A549 (cell line): ENCODE measurements at regions not wholly inside any gene's neighbourhood (a gene's known extent, or its start where the extent isn't known, plus 50 kb on each side); places are given as distances from the start of the nearest gene placed in this dataset.

ENCODE experiments used
- EP300 ChIP-seq, 2 experiments: fragments of >200 bp; sonication (Bioruptor Twin); formaldehyde crosslinking; IDR thresholded peaks; 2 replicates in 1 of 2; 3 replicates in 1 of 2; pipeline ENCODE4 v1.6.1; 2016 to 2017
- ESRRA ChIP-seq: fragments of 150-350 bp; IDR thresholded peaks from 2 replicates; pipeline ENCODE4 v1.6.1; 2014; ENCODE audit warnings: mild to moderate bottlenecking, low read length, borderline replicate concordance
- JUNB ChIP-seq: fragments of >200 bp; sonication (Bioruptor Twin); formaldehyde crosslinking; IDR thresholded peaks from 2 replicates; pipeline ENCODE4 v1.6.1; 2016
- PBX3 ChIP-seq: IDR thresholded peaks from 2 replicates; pipeline ENCODE4 v1.6.1; 2012
- PHF8 ChIP-seq: fragments of 200-600 bp; sonication (generic); IDR thresholded peaks from 2 replicates; pipeline ENCODE4 v1.6.1; 2016; ENCODE audit warnings: low read depth, mild to moderate bottlenecking, antibody characterized with exemption, moderate library complexity, borderline replicate concordance
- POLR2A ChIP-seq: IDR thresholded peaks from 2 replicates; pipeline ENCODE4 v1.6.1; 2012; ENCODE audit warnings: mild to moderate bottlenecking, low read length
- RCOR1 ChIP-seq: fragments of 150-350 bp; IDR thresholded peaks from 2 replicates; pipeline ENCODE4 v1.6.1; 2014; ENCODE audit warnings: antibody characterized with exemption, low read length, low read depth
- RFX5 ChIP-seq: fragments of 450-650 bp; IDR thresholded peaks from 2 replicates; pipeline ENCODE4 v1.7.1; 2014; ENCODE audit warnings: antibody characterized with exemption, mild to moderate bottlenecking, moderate library complexity
- RNF2 ChIP-seq: fragments of 200-600 bp; sonication (generic); IDR thresholded peaks from 2 replicates; pipeline ENCODE4 v1.6.1; 2016; ENCODE audit warnings: low read depth, mild to moderate bottlenecking, antibody characterized with exemption, moderate library complexity, borderline replicate concordance
- TP53 ChIP-seq: fragments of 250-450 bp; sonication (Bioruptor Pico); IDR thresholded peaks from 2 replicates; pipeline ENCODE4 v1.5.0; 2021; ENCODE audit warnings: mild to moderate bottlenecking, moderate library complexity
- TF ChIP-seq, protein P1 (sequence below): fragments of 200-600 bp; sonication (generic); IDR thresholded peaks from 2 replicates; pipeline ENCODE4 v1.6.1; 2016; ENCODE audit warnings: antibody characterized with exemption, mild to moderate bottlenecking, moderate library complexity
- TF ChIP-seq, protein P2 (sequence below): fragments of >200 bp; sonication (Bioruptor Twin); formaldehyde crosslinking; IDR thresholded peaks from 3 replicates; pipeline ENCODE4 v1.5.1; 2016
- TF ChIP-seq, protein P3 (sequence below): IDR thresholded peaks from 2 replicates; pipeline ENCODE4 v1.6.1; 2012

DNA sequence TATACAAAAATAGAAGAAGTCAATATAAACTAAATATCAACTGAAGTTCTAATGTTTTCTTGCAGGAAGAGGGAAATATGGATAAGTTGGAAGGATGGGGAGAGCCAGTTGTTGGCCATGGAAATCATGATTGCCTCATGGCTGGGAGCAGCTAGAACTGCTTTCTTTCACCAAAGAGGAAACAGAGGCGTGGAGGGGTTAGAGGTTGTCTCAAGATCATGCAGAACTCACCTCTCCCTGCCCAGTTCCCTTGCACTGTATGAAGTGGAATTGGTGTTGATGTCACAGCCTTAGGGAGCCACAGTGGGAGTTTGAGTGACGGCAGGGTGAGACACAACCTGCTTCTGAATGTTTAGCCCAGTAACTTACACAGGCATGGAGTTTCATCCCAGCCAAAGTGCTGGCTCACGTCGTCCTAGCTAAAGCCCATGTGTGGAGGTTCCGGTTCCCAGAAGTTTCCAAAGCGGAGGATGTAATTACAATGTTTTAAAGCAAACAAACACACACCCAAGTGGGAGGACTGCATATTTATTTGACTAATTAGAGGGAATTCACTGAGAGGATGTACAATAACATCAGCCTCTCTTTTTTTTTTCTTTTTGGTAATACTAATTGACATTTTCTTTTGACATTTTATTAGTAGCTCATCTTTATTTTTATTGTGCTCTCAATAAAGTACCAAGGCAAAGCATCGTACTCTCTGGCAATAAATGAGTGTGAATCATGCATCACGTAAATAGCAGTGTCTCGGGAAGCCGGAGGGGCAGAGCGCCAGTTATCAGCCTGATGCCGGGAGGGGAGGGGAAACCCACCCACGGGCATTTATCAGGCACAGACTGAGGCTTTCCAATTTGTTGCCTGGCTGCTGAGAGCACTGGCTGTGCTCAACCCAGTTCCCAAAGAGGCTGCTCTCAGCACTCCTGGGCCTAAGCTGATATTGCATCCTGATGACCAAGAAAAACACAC is 118.7 kb upstream of the CDH5 start:
- TF ChIP-seq RFX5 (no peak), POLR2A (no peak), PHF8 (no peak), TP53 (no peak), PBX3 (no peak), JUNB (no peak), RCOR1 (no peak), ESRRA (no peak), RNF2 (no peak), EP300 (IDR thresholded peaks at IDR 0.05) (no peak)
- TF ChIP-seq, protein P1, sequence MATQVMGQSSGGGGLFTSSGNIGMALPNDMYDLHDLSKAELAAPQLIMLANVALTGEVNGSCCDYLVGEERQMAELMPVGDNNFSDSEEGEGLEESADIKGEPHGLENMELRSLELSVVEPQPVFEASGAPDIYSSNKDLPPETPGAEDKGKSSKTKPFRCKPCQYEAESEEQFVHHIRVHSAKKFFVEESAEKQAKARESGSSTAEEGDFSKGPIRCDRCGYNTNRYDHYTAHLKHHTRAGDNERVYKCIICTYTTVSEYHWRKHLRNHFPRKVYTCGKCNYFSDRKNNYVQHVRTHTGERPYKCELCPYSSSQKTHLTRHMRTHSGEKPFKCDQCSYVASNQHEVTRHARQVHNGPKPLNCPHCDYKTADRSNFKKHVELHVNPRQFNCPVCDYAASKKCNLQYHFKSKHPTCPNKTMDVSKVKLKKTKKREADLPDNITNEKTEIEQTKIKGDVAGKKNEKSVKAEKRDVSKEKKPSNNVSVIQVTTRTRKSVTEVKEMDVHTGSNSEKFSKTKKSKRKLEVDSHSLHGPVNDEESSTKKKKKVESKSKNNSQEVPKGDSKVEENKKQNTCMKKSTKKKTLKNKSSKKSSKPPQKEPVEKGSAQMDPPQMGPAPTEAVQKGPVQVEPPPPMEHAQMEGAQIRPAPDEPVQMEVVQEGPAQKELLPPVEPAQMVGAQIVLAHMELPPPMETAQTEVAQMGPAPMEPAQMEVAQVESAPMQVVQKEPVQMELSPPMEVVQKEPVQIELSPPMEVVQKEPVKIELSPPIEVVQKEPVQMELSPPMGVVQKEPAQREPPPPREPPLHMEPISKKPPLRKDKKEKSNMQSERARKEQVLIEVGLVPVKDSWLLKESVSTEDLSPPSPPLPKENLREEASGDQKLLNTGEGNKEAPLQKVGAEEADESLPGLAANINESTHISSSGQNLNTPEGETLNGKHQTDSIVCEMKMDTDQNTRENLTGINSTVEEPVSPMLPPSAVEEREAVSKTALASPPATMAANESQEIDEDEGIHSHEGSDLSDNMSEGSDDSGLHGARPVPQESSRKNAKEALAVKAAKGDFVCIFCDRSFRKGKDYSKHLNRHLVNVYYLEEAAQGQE, result no peak
- TF ChIP-seq, protein P2, sequence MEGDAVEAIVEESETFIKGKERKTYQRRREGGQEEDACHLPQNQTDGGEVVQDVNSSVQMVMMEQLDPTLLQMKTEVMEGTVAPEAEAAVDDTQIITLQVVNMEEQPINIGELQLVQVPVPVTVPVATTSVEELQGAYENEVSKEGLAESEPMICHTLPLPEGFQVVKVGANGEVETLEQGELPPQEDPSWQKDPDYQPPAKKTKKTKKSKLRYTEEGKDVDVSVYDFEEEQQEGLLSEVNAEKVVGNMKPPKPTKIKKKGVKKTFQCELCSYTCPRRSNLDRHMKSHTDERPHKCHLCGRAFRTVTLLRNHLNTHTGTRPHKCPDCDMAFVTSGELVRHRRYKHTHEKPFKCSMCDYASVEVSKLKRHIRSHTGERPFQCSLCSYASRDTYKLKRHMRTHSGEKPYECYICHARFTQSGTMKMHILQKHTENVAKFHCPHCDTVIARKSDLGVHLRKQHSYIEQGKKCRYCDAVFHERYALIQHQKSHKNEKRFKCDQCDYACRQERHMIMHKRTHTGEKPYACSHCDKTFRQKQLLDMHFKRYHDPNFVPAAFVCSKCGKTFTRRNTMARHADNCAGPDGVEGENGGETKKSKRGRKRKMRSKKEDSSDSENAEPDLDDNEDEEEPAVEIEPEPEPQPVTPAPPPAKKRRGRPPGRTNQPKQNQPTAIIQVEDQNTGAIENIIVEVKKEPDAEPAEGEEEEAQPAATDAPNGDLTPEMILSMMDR, result no peak
- TF ChIP-seq, protein P3, sequence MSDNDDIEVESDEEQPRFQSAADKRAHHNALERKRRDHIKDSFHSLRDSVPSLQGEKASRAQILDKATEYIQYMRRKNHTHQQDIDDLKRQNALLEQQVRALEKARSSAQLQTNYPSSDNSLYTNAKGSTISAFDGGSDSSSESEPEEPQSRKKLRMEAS, result no peak
